ENCODE measurements at regions not wholly inside any gene's neighbourhood (a gene's known extent, or its start where the extent isn't known, plus 50 kb on each side); places are given as distances from the start of the nearest gene placed in this dataset.
"Not testable (repeated sequence)": the region's sequence is repeated elsewhere in the genome, so short reads cannot be mapped to it uniquely, and the experiment has no call there.

- no peak for DNase-seq
- no peaks in the 10 kb centered on the region for H3K27me3 ChIP-seq
- no peaks in the 10 kb centered on the region for H3K36me3 ChIP-seq
- H3K9me3 ChIP-seq: 0 out of 2 replicates have a peak, but pooled peaks cover 3% of the 10 kb centered on the region
- no peak overlapping the region for H3K4me3 ChIP-seq
Measured at GRCh38 chr3:118137778-118138177, 896.9 kb downstream of the IGSF11 start.

DNA sequence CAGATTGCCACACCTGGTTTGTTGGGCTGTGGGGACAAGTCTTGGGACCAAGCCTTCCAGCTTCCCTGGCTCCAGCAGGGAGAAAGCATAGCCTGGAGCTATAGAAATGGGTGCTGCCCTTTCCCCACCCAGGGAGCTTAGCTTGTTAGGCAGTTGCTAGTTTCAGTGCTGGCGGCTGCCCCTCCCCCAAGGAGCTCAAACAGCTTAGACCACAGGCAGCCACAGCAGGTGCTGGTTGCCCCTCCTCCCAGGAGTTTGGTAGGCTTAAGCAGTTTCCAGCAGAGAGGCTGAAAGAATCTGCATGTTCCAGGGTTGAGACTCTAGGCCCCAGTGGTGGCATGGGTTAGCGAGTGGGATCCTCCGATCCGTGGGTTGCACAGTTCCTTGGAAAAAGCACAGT, 889.7 kb downstream of the IGSF11 start:
- H3K4me3 ChIP-seq: no peak overlapping the region
- no peaks in the 10 kb centered on the region for H3K27me3 ChIP-seq
- no peak for DNase-seq
- H3K9me3 ChIP-seq: 0 out of 2 replicates have a peak, but pooled peaks cover 4% of the 10 kb centered on the region
- no peaks in the 10 kb centered on the region for H3K36me3 ChIP-seq

- Histone ChIP-seq H3K9me3 (peaks cover 16% of the 10 kb centered on the region), H3K4me3 (no peak overlapping the region), H3K36me3 (no peaks in the 10 kb centered on the region), H3K27me3 (no peaks in the 10 kb centered on the region)
- DNase-seq: no peak
Measured at GRCh38 chr3:118146658-118147375, 887.8 kb downstream of the IGSF11 start.

DNA sequence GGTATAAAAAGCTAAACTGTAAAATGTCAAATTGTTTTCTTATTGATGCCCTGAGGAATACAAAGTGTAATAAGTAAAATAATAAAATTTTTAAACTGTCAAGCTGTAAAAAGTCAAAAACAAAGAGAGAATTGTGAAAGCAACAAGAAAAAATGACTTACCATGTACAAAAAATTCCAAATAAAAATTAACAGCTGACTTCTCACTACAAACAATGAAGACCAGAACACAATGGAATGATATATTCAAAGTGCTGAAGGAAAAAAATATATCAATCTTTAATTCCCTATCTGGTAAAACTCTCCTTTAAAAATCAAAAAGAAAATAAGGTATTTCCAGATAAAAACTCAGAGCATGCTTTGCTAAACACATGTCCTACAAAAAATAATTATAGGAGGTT, 883.5 kb downstream of the IGSF11 start:
- Histone ChIP-seq H3K4me3 (no peak overlapping the region), H3K36me3 (no peaks in the 10 kb centered on the region), H3K27me3 (no peaks in the 10 kb centered on the region), H3K9me3 (peaks cover 18% of the 10 kb centered on the region)
- DNase-seq: no peak

- H3K4me3 ChIP-seq, DNase-seq, H3K27me3 ChIP-seq, H3K36me3 ChIP-seq, H3K9me3 ChIP-seq: not testable (repeated sequence)
Measured at GRCh38 chr3:118162627-118163588, 871.7 kb downstream of the IGSF11 start.

- H3K4me3 ChIP-seq: no peak overlapping the region
- H3K36me3 ChIP-seq: no peaks in the 10 kb centered on the region
- H3K9me3 ChIP-seq: no peaks in the 10 kb centered on the region
- no peak for DNase-seq
- no peaks in the 10 kb centered on the region for H3K27me3 ChIP-seq
Measured at GRCh38 chr3:118165413-118165812, 869.2 kb downstream of the IGSF11 start.

GRCh38 chr3:118167571-118167970, 867.1 kb downstream of the IGSF11 start:
- DNase-seq: no peak
- no peak overlapping the region for H3K4me3 ChIP-seq
- H3K36me3 ChIP-seq: no peaks in the 10 kb centered on the region
- H3K27me3 ChIP-seq: no peaks in the 10 kb centered on the region
- H3K9me3 ChIP-seq: no peaks in the 10 kb centered on the region

- no peaks in the 10 kb centered on the region for H3K9me3 ChIP-seq
- DNase-seq: no peak
- H3K4me3 ChIP-seq: no peak overlapping the region
- no peaks in the 10 kb centered on the region for H3K27me3 ChIP-seq
- no peaks in the 10 kb centered on the region for H3K36me3 ChIP-seq
Measured at GRCh38 chr3:118168175-118168574, 866.5 kb downstream of the IGSF11 start.

DNA sequence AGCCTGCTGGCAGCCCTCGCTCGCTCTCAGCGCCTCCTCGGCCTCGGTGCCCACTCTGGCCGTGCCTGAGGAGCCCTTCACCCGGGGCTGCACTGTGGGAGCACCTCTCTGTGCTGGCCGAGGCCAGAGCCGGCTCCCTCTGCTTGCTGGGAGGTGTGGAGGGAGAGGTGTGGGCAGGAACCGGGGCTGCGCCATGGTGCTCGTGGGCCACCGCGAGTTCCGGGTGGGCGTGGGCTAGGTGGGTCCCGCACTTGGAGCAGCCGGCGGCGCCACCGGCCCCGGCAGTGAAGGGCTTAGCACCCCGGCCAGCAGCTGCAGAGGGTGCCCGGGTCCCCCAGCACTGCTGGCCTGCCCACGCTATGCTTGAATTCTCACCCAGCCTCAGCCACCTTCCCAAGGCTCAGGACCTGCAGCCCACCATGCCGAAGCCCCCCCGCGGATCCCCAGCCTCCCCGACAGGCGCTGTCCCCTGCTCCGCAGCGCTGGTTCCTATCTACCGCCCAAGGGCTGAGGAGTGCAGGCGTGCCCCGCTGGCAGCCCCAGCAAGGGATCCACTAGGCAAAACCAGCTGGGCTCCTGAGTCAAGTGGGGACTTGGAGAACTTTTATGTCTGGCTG, 863.3 kb downstream of the IGSF11 start:
- Histone ChIP-seq H3K27me3 (no peaks in the 10 kb centered on the region), H3K9me3 (no peaks in the 10 kb centered on the region), H3K4me3 (no peak overlapping the region), H3K36me3 (no peaks in the 10 kb centered on the region)
- no peak for DNase-seq

DNA sequence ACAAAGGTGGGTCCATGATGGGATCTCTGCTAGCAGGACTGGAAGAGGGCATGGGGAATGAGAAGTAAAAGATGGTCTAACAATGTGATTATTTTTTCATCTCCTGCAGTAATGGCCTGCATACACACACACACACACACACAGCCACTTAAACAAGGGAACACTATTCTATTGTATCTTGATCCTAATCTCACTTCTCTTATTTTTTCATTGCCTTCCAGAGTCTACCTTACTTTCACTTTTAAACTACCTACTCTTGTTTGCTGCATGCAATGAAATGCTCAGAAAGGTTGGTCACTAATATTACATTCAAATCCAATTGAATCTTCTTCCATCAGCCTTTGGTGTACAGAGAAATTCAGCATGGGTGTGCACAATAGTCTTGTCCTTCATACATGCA, 853.8 kb downstream of the IGSF11 start:
- Histone ChIP-seq H3K4me3 (no peak overlapping the region), H3K36me3 (no peaks in the 10 kb centered on the region), H3K27me3 (no peaks in the 10 kb centered on the region), H3K9me3 (no peaks in the 10 kb centered on the region)
- no peak for DNase-seq

- Histone ChIP-seq H3K36me3 (no peaks in the 10 kb centered on the region), H3K27me3 (no peaks in the 10 kb centered on the region), H3K9me3 (no peaks in the 10 kb centered on the region), H3K4me3 (no peak overlapping the region)
- DNase-seq: no peak
Measured at GRCh38 chr3:118181274-118181673, 853.4 kb downstream of the IGSF11 start.

- no peak for DNase-seq
- H3K4me3 ChIP-seq: no peak overlapping the region
- no peaks in the 10 kb centered on the region for H3K27me3 ChIP-seq
- H3K9me3 ChIP-seq: no peaks in the 10 kb centered on the region
- H3K36me3 ChIP-seq: no peaks in the 10 kb centered on the region
Measured at GRCh38 chr3:118186051-118186450, 848.6 kb downstream of the IGSF11 start.

DNA sequence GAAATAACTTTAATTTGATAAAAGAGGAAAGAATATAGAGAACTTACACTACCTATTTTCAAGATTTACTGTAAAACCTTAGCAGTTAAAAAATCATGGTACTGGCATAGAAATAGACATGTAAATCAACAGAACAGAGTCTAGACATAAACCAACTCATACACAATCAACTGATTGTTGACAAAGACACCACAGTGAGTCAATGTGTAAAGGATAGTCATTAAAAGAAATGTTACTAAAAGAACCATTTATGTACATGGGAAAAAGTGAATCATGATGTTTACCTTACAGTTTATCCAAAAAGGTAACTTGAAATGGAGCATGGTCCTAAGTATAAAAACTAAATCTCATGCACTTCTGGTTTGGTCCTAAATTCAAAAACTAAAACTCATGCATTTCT, 847.4 kb downstream of the IGSF11 start:
- no peaks in the 10 kb centered on the region for H3K36me3 ChIP-seq
- H3K9me3 ChIP-seq: peaks cover under 1% of the 10 kb centered on the region
- H3K4me3 ChIP-seq: no peak overlapping the region
- no peak for DNase-seq
- no peaks in the 10 kb centered on the region for H3K27me3 ChIP-seq

DNA sequence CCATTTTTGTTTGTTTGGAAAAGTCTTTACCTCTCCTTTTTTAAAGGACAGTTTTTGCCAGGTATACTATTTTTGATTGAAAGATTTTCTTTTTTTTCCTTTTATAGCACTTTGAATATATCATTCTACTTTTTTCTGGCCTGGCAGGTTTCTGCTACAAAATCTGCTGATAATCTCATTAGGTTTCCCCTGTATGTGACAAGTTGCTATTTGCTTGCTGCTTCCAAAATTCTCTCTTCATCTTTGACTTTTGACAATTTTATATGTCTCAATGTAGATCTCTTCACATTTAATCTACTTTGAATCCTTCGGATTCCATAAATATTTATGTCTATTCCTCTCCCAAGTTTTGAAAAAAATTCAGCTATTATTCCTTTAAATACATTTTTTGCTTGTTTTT, 838.5 kb downstream of the IGSF11 start:
- Histone ChIP-seq H3K9me3 (peaks cover 16% of the 10 kb centered on the region), H3K4me3 (no peak overlapping the region), H3K27me3 (no peaks in the 10 kb centered on the region), H3K36me3 (no peaks in the 10 kb centered on the region)
- no peak for DNase-seq

- no peak for DNase-seq
- no peak overlapping the region for H3K4me3 ChIP-seq
- no peaks in the 10 kb centered on the region for H3K36me3 ChIP-seq
- H3K9me3 ChIP-seq: peaks cover 17% of the 10 kb centered on the region
- no peaks in the 10 kb centered on the region for H3K27me3 ChIP-seq
Measured at GRCh38 chr3:118199044-118199443, 835.6 kb downstream of the IGSF11 start.

DNA sequence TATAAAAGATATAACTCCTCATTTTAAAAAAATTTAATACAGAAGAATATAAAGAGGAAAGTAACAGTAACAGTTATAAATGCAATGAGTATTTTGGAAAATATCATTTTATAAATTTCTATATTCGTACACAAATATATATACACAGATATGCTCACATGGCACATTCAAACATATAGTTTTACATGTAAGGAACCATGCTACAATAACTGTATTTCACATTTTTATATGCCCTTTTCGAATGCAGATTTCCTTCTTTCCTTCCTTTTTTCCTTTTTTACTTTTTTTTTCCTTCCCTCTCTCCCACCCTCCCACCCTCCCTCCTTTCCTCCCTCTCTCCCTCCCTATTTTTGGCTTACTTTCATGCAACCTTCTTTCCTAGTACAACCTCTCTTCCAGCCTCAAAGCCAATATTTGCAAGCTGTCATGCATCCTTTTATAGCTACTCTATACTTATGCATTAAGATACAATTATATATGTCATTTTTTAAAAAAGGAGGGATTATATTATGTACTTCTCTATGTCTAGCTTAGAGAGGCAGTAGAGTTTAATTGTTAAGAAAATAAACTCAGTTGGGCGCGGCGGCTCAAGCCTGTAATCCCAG, 830.5 kb downstream of the IGSF11 start:
- Histone ChIP-seq H3K4me3 (no peak overlapping the region), H3K27me3 (no peaks in the 10 kb centered on the region), H3K36me3 (no peaks in the 10 kb centered on the region), H3K9me3 (peaks cover 4% of the 10 kb centered on the region)
- no peak for DNase-seq

DNA sequence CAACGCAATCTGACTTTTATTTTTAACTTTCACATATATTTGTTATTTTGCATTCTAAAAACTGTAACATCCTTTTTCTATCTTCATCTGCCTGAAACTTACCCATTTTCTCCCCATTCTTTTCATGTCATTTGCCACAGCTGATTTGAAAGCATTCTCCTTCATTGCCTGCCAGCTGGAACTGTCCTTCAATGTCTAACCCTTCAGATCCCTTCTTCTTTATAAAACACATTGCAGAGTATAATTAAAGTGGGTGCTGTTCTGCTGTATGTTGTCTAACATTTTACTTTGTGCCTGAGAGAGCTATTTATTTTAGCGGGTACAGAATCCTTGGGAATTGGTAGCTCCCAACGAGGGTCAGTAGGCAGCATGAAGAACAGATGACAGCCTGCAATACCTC, 827.4 kb downstream of the IGSF11 start:
- no peak for DNase-seq
- H3K9me3 ChIP-seq: no peaks in the 10 kb centered on the region; the same call in 1 of the 2 replicates
- no peak overlapping the region for H3K4me3 ChIP-seq
- H3K36me3 ChIP-seq: no peaks in the 10 kb centered on the region
- H3K27me3 ChIP-seq: no peaks in the 10 kb centered on the region

All from MG63 (cell line).